ENCODE measurements at regions not wholly inside any gene's neighbourhood (a gene's known extent, or its start where the extent isn't known, plus 50 kb on each side); places are given as distances from the start of the nearest gene placed in this dataset.

DNA sequence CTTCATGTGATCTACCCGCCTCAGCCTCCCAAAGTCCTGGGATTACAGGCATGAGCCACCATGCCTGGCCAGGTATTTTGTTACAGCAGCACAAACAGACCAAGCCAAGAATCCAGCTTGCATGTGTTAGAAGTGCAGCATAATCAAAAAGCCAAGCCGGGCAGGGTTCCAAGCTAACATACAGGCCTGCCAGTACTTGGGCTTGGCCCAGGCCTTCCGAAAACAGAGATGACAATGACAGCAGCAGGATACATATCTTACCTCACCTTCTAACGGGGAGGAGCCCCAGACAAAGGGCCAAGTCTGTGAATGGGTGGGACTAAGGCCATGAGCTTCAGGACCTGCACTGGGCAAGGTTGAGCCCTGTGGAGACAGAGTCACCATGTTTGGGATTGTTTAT is 91.4 kb upstream of the ZNF462 start:
- in situ Hi-C loops (cut with MboI; ENCODE audit: low pct_ligation_motif_present in 1 of 4, low pct_unique_long_range_greater_than_20kb in 1 of 4, low sequenced_read_pairs in 3 of 4) = no loop called here
- TF ChIP-seq POLR2AphosphoS5 (IDR thresholded peaks at IDR 0.05) = no peak
- TF ChIP-seq, protein P1, sequence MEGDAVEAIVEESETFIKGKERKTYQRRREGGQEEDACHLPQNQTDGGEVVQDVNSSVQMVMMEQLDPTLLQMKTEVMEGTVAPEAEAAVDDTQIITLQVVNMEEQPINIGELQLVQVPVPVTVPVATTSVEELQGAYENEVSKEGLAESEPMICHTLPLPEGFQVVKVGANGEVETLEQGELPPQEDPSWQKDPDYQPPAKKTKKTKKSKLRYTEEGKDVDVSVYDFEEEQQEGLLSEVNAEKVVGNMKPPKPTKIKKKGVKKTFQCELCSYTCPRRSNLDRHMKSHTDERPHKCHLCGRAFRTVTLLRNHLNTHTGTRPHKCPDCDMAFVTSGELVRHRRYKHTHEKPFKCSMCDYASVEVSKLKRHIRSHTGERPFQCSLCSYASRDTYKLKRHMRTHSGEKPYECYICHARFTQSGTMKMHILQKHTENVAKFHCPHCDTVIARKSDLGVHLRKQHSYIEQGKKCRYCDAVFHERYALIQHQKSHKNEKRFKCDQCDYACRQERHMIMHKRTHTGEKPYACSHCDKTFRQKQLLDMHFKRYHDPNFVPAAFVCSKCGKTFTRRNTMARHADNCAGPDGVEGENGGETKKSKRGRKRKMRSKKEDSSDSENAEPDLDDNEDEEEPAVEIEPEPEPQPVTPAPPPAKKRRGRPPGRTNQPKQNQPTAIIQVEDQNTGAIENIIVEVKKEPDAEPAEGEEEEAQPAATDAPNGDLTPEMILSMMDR (IDR thresholded peaks at IDR 0.05) = no peak
- no peak overlapping the region for H3K27ac ChIP-seq

DNA sequence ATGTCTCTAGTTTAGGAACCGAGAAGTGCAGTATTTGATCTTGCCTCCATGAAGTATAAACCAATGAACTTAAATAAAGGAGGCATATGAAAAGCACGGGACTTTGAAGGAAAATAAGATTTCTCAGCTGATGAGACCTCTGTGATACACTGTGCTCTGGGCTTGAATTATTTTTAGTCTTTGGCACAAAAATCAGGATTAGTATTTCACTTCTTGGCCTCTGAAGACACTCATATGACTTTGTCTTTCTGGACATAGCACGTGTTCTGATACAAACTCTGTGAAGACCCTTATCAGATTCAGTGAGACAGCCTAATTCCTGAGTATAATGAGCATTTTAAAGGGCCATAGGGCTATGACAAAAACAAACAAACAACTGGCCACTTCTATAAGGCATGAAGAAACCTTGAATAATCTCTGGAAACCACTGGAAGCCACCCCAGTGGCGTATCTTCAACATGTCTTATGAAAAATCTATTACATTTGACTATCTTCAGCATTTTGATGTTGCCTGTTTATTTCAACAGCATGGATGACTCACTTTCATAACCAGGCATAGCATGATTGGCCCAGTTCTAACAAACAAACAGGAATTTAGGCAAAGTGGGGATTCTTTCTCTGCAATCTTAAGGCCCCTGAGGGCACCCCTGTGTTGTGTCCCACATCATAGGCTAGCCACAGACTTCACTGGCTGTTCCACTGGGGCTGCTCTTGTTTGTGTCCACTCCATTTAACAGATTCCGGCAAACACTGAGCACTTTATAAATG is 90.3 kb upstream of the ZNF462 start:
- H3K27ac ChIP-seq = no peak overlapping the region
- 80 to 83% methylated on average over 3 to 5 of the region's 5 CpGs for WGBS, 2 donors (ENCODE audit: low coverage in 1 of 2)
- no peaks in the 10 kb centered on the region for H3K4me1 ChIP-seq
- in situ Hi-C loops (cut with MboI; ENCODE audit: low pct_ligation_motif_present in 1 of 4, low pct_unique_long_range_greater_than_20kb in 1 of 4, low sequenced_read_pairs in 3 of 4) (no loop called here), intact Hi-C loops (cut with DNase I; ENCODE audit: low total_unique reads) (no loop called here)
- TF ChIP-seq POLR2AphosphoS5 (IDR thresholded peaks at IDR 0.05) = no peak
- no peak for TF ChIP-seq EP300 (IDR thresholded peaks at IDR 0.05; ENCODE audit: low read depth)
- no peak for TF ChIP-seq POLR2A (IDR thresholded peaks at IDR 0.05)
- TF ChIP-seq, protein P1 (IDR thresholded peaks at IDR 0.05) = no peak
- no peak for DNase-seq
- H3K4me3 ChIP-seq = no peak overlapping the region
- no peaks in the 10 kb centered on the region for H3K9me3 ChIP-seq
- no peaks in the 10 kb centered on the region for H3K27me3 ChIP-seq
- no peaks in the 10 kb centered on the region for H3K36me3 ChIP-seq

More for the DNA sequence above, 91.4 kb upstream of the ZNF462 start:
- Histone ChIP-seq H3K36me3 (no peaks in the 10 kb centered on the region), H3K4me3 (no peak overlapping the region), H3K4me1 (no peaks in the 10 kb centered on the region), H3K9me3 (no peaks in the 10 kb centered on the region), H3K27me3 (no peaks in the 10 kb centered on the region)
- intact Hi-C loops (cut with DNase I; ENCODE audit: low total_unique reads) = no loop called here
- no peak for DNase-seq
- 71% methylated on average over 4 of the region's 4 CpGs; no CpG with 5 or more reads in 1 of the 2 donors for WGBS, 2 donors (ENCODE audit: low coverage in 1 of 2)

DNA sequence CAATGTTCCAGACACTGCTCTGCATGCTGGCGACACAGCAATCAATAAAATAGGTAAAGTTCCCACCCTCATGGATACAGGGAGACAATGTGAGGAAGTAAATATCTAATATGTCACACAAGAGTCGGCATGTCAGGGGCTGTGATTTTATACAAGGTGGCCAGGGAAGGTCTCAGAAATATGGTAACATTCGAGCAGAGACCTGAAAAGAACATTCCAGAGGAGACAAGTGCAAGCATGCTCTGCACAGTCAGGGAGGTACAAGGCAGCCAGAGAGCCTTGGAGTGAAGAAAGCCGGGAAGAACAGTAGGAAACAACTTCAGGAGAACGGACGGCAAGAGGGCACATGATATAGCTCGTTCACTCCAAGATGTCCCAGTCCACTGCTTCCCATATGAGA is 89.2 kb upstream of the ZNF462 start:
- H3K4me3 ChIP-seq = no peak overlapping the region
- intact Hi-C loops (cut with DNase I; ENCODE audit: low total_unique reads) (no loop called here), in situ Hi-C loops (cut with MboI; ENCODE audit: low pct_ligation_motif_present in 1 of 4, low pct_unique_long_range_greater_than_20kb in 1 of 4, low sequenced_read_pairs in 3 of 4) (no loop called here)
- DNase-seq = no peak
- H3K27ac ChIP-seq = no peak overlapping the region
- H3K27me3 ChIP-seq = no peaks in the 10 kb centered on the region
- TF ChIP-seq, protein P1 (IDR thresholded peaks at IDR 0.05) = no peak
- TF ChIP-seq EP300 (IDR thresholded peaks at IDR 0.05; ENCODE audit: low read depth) = no peak
- no peak for TF ChIP-seq POLR2A (IDR thresholded peaks at IDR 0.05)
- no peak for TF ChIP-seq POLR2AphosphoS5 (IDR thresholded peaks at IDR 0.05)
- WGBS, 2 donors (ENCODE audit: low coverage in 1 of 2) = 73 to 87% methylated on average over 7 of the region's 7 CpGs
- H3K9me3 ChIP-seq = no peaks in the 10 kb centered on the region
- H3K36me3 ChIP-seq = no peaks in the 10 kb centered on the region
- no peaks in the 10 kb centered on the region for H3K4me1 ChIP-seq

DNA sequence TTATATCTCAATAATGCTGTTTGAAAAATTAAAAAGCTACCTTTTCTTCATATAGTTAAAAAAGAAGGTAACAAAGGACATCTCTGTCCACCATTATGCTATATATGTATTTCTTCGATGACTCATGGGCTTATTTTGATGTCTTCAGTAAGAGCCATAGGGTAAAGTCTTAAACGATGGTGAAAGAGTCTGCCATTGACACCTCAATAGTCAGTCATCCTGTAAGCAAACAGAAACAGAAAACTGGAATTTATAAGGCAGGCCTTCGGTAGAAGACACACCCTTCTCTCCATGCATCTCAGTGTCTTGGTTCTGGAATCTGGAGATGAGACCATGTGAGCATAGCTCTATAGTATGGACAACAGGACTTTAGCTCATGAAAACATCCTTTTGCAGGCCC is 87.0 kb upstream of the ZNF462 start:
- no peak for TF ChIP-seq POLR2AphosphoS5 (IDR thresholded peaks at IDR 0.05)
- no peak for TF ChIP-seq POLR2A (IDR thresholded peaks at IDR 0.05)
- Histone ChIP-seq H3K27ac (no peak overlapping the region), H3K4me3 (no peak overlapping the region), H3K27me3 (no peaks in the 10 kb centered on the region), H3K36me3 (no peaks in the 10 kb centered on the region), H3K9me3 (no peaks in the 10 kb centered on the region), H3K4me1 (no peaks in the 10 kb centered on the region)
- DNase-seq = no peak
- WGBS, 2 donors (ENCODE audit: low coverage in 1 of 2) = 68 to 78% methylated on average over 3 of the region's 3 CpGs
- intact Hi-C loops (cut with DNase I; ENCODE audit: low total_unique reads) (no loop called here), in situ Hi-C loops (cut with MboI; ENCODE audit: low pct_ligation_motif_present in 1 of 4, low pct_unique_long_range_greater_than_20kb in 1 of 4, low sequenced_read_pairs in 3 of 4) (no loop called here)

DNA sequence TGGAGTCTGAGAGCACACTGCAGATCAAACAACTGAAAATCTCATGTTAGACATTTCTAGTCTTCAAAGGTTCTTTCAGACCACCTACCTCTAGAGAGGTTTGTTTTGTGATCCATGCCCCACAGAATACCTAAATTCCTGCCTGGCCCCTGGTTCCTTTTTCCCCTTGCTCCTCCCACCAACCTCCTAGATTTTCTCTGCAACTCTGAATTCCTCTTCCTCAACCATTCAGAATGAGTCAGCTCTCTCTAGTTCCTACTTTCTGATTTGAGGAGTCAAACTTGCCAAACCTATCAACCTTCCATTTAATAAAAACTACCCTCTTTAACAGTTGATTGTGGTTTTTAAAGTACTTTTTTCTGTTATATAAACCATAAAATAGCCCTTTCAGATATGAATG is 83.2 kb upstream of the ZNF462 start:
- DNase-seq = no peak
- no peaks in the 10 kb centered on the region for H3K27me3 ChIP-seq
- H3K9me3 ChIP-seq = no peaks in the 10 kb centered on the region
- H3K27ac ChIP-seq = no peak overlapping the region
- H3K4me3 ChIP-seq = no peak overlapping the region
- intact Hi-C loops (cut with DNase I; ENCODE audit: low total_unique reads) (loop anchor here (10.0 kb wide), 1 partner anchor 1325 kb away; no protein-coding TSS in a partner anchor), in situ Hi-C loops (cut with MboI; ENCODE audit: low pct_ligation_motif_present in 1 of 4, low pct_unique_long_range_greater_than_20kb in 1 of 4, low sequenced_read_pairs in 3 of 4) (no loop called here)
- H3K4me1 ChIP-seq = no peaks in the 10 kb centered on the region
- no peak for TF ChIP-seq POLR2AphosphoS5 (IDR thresholded peaks at IDR 0.05)
- TF ChIP-seq EP300 (IDR thresholded peaks at IDR 0.05; ENCODE audit: low read depth) = no peak
- TF ChIP-seq POLR2A (IDR thresholded peaks at IDR 0.05) = no peak
- TF ChIP-seq, protein P1 (IDR thresholded peaks at IDR 0.05) = no peak
- no peaks in the 10 kb centered on the region for H3K36me3 ChIP-seq
